GM12873 (cell line): ENCODE measurements at regions not wholly inside any gene's neighbourhood (a gene's known extent, or its start where the extent isn't known, plus 50 kb on each side); places are given as distances from the start of the nearest gene placed in this dataset.

Experiments
- TF ChIP-seq, protein P1 (sequence below): IDR thresholded peaks from 2 replicates; pipeline ENCODE4 v1.5.1; 2012; ENCODE audit warnings: low read depth, mild to moderate bottlenecking, moderate library complexity, low read length, control low read depth; ENCODE audit not compliant: insufficient read depth; ENCODE audit errors: missing control alignments

DNA sequence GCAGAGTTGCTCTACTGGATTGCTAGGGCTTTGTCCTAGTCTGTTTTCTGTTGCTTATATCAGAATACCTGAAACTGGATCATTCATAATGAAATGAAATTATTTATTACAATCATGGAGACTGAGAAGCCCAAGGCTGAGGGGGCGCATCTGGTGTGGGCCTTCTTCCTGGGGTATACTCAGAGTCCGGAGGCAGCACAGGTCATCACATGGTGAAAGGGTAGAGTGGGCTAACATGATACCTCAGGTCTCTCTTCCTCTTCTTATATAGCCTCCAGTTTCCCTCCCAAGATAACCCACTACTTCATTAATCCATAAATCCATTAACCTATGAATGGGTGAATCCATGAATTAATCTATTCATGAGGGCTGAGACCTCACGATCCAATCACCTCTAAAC, 667.6 kb upstream of the NCAM2 start:
- TF ChIP-seq, protein P1, sequence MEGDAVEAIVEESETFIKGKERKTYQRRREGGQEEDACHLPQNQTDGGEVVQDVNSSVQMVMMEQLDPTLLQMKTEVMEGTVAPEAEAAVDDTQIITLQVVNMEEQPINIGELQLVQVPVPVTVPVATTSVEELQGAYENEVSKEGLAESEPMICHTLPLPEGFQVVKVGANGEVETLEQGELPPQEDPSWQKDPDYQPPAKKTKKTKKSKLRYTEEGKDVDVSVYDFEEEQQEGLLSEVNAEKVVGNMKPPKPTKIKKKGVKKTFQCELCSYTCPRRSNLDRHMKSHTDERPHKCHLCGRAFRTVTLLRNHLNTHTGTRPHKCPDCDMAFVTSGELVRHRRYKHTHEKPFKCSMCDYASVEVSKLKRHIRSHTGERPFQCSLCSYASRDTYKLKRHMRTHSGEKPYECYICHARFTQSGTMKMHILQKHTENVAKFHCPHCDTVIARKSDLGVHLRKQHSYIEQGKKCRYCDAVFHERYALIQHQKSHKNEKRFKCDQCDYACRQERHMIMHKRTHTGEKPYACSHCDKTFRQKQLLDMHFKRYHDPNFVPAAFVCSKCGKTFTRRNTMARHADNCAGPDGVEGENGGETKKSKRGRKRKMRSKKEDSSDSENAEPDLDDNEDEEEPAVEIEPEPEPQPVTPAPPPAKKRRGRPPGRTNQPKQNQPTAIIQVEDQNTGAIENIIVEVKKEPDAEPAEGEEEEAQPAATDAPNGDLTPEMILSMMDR, result no peak

DNA sequence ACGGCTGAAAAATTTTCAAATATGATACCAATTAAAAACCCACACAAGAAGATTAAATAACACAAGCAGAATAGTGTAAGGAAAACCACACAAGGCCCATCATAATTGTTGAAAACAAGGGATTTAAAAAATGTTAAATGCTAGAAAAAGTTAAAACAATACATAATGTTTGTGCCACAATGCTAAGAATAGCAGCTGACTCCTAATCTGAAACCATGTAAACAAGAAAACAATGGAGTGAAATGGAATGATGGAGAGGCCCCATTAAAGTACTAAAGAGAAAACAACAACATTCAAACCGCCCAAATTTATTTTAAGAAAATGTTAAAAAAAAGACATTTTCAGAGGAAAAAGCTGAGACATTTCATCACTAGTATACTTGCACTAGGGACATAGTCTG, 663.6 kb upstream of the NCAM2 start:
- TF ChIP-seq, protein P1, result no peak

DNA sequence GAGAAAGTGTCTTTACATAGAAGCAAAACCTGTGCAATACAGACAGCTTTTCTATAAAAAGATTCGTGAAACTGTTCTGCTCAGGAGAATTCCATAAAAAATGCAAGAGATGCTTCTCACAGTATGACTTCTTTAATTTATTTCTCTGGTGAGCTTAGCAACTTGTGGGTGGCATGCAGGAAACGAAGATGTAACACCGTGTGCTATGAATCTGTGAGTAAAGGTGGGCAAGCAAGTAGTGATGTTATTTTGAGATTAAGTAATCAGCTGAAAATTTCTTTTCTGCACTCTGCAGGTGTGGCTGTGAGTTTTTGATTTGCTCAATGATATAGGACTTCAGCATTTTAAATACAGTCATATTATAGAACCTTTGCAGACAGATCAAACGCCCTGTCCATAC, 656.8 kb upstream of the NCAM2 start:
- TF ChIP-seq, protein P1, result no peak

DNA sequence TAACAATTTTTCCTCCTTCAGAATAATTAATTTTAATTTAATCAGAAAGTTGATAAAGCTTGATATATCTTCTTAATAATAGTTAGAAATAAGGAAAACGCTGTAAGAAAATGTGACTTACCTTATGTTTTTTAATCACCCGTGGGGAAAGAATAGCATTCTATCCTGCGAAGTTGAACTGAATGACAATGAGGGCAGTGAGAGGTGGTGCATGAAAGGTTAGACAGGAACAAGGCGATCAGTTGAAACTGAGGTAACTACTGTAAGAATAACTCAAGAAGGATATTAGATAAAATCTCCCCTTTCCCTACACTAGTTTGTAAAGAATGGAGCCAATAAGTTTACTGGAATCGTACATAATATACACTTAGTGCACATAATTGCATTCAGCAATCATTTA, 655.0 kb upstream of the NCAM2 start:
- TF ChIP-seq, protein P1, result no peak

DNA sequence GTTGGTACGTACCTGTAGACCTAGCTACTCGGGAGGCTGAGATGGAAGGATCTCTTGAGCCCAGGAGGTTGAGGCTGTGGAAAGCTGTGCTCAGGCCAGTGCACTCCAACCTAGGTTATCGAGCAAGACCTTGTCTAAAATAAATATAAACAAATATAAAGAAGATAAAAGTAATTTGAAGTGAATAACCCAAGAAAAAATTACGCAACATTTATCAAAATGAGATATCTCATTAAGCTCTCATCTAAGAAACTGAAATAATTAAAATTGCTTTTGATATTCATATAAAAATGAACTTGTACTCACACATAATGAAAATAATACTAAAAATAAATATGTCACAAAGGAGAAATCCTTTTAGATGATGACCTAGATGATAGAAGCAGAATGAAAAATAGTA, 647.1 kb upstream of the NCAM2 start:
- TF ChIP-seq, protein P1, result no peak

DNA sequence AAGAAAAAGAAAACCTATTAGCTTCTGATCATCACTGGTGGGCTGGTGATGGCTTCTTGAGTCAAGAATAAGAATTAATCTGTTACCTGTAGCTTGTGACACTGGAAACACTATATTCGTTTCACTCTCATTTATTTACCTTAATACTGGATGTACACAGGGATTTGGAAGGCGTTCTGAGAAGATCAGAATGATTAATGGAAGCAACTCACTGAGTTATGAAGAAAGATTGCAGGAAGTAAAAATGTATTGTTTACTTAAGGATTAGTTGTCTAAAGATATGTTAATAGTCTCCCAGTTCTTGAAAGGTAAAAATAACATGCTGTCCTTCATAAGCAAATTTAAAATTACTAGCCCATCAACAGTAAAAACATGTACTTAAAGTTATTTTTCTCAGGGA, 644.9 kb upstream of the NCAM2 start:
- TF ChIP-seq, protein P1, result no peak

DNA sequence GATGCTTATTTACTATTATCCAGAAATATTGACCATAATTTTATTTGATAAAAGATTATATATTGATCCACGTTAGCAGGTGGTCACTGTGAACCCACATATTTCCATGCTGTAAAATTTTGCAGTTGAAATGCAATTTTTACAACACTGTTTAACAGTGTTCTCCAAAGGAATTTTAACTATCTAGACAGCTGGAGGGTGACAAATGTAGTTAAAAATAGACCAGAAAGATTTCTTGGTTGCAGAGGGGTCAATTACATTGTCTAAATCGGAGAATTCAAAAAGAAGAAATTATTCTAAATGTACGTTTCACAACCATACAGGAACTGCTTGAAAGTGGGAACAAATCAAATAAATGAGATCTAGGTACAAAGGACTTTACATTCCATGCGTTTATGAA, 625.2 kb upstream of the NCAM2 start:
- TF ChIP-seq, protein P1, result no peak
